GM18505 (cell line): ENCODE measurements at regions not wholly inside any gene's neighbourhood (a gene's known extent, or its start where the extent isn't known, plus 50 kb on each side); places are given as distances from the start of the nearest gene placed in this dataset.

Source experiments
- ATAC-seq: cut with Tn5 transposase; IDR thresholded peaks from one replicate; pipeline ENCODE4 v1.9.1; 2021; ENCODE audit not compliant: unreplicated experiment
- POLR2A ChIP-seq: IDR thresholded peaks from 4 replicates; pipeline ENCODE4 v1.6.1; 2011; ENCODE audit warnings: borderline replicate concordance; ENCODE audit not compliant: insufficient read depth, insufficient read length; ENCODE audit errors: extremely low read depth

- no peak for TF ChIP-seq POLR2A
- no peak for ATAC-seq
Observed at GRCh38 chr2:208545403-208546042, 138.9 kb downstream of the PTH2R start.

GRCh38 chr2:208546107-208546506 lies 139.5 kb downstream of the PTH2R start:
- no peak for ATAC-seq

GRCh38 chr2:208546860-208547650 lies 140.5 kb downstream of the PTH2R start:
- no peak for ATAC-seq
- TF ChIP-seq POLR2A, result no peak

More at GRCh38 chr2:208546107-208546506, 139.5 kb downstream of the PTH2R start:
- TF ChIP-seq POLR2A, result no peak

- no peak for TF ChIP-seq POLR2A
- ATAC-seq, result no peak
Observed at GRCh38 chr2:208548700-208549099, 142.1 kb downstream of the PTH2R start.

GRCh38 chr2:208549546-208550158 lies 143.1 kb downstream of the PTH2R start:
- no peak for TF ChIP-seq POLR2A
- no peak for ATAC-seq

- TF ChIP-seq POLR2A, result no peak
- ATAC-seq, result no peak
Observed at GRCh38 chr2:208552943-208553342, 146.4 kb downstream of the PTH2R start.

DNA sequence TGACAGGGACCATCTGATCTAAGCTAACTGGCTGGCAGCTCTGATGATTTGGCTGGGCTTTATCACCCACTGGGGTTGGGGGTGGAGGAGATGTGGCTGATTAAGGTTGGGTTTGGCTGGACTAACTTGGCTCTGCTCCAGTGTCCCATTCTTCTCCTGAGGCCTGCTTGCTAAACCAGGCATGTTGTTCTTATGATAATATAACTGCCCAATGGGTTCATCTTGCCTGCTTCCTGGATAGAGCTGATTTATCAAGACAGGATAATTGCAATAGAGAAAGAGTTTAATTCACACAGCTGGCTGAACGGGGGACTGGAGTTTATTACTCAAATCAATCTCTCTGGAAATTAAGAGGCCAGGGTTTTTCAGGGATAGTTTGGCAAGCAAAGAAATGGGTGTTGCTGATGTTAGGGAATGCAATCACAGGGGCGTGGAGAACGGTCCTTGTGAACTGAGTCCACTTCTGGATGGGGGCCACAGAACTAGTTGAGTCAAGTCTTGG lies 150.4 kb downstream of the PTH2R start:
- no peak for TF ChIP-seq POLR2A
- no peak for ATAC-seq

DNA sequence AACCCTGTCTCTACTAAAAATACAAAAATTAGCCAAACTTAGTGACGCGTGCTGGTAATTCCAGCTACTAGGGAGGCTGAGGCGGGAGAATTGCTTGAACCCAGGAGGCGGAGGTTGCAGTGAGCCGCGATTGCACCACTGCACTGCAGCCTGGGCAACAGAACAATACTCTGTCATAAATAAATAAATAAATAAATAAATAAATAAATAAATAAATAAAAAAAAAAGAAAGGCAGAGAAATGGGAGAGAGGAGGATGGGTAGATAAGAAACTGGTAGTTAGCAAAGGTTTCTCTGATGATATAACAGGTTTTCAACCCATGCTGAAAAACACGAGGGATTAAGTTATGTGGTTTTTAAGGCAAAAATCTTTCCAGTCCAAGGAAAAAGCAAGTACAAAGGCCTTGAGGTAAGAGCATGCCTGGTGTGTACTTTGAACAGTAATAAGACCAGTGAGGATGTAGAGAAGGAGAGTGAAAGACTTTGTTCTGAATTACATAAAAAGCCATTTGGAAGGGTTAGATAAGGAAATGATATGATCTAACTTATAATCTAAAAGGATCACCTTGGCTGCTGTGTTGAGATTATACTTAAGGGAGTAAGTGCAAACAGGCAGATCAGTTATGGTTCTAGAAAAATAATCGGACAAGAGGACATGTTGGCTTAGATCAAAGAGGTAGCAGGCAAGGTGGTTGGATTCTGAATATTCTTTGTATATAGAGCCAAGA lies 159.3 kb downstream of the PTH2R start:
- ATAC-seq, result no peak
- TF ChIP-seq POLR2A, result no peak

DNA sequence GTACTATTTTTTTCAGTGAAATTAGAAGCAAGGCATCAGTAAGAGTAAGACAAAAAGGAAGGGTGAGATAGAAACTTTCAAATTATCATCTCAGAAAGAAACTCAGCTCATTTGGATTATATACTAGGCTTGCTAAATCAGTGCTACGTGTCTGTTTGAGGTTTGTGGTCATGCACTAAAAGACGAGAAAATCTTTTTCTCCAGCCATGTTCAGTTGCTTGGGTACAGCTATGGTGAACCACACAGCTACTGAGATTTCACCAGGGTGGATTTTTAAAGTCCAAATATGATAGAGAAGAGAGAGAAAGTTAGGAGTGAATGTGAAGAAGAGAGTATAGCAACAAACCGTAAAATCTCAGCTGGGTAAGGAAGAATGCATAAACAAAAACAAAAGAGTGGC lies 161.6 kb downstream of the PTH2R start:
- no peak for TF ChIP-seq POLR2A
- no peak for ATAC-seq

DNA sequence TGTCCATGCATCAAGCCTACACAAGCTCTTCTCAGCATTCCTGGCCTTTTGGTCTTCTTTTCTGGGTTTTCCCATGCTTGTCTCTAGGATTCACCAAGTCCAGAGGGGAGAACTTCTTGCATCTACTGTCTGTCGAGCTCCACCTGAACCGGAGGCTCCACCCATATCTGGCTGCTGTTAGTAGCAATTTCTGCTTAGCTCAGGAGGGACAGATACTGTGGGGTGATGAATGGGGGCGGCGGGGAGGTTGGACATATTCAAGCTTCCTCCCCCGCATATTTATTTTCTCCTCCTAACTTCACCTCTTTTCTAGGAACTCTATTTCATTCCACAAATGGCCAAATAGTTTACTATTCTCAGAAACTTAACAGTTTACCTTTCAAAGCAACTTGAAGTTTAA lies 163.5 kb downstream of the PTH2R start:
- TF ChIP-seq POLR2A, result no peak
- no peak for ATAC-seq

GRCh38 chr2:208570851-208571763 lies 164.5 kb downstream of the PTH2R start:
- no peak for ATAC-seq
- no peak for TF ChIP-seq POLR2A

DNA sequence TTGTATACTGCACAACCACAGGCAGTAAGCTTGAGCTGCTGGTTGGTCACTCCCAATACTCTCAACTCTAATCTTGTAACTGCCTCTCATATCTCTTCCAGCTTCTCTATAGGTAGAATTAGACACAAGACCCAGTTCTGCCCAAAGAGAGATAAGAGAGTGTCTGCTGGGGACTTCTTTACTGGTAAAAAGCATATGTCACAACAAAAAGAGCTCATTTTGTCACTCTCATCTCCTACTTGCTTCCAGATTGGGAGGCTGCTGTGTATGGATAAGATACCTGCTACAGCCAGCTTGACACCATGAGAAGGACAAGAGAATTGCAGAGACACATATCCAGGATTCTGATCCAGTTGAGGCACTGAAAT lies 165.2 kb downstream of the PTH2R start:
- no peak for TF ChIP-seq POLR2A
- ATAC-seq, result no peak
